ENCODE measurements at regions not wholly inside any gene's neighbourhood (a gene's known extent, or its start where the extent isn't known, plus 50 kb on each side); places are given as distances from the start of the nearest gene placed in this dataset.

DNA sequence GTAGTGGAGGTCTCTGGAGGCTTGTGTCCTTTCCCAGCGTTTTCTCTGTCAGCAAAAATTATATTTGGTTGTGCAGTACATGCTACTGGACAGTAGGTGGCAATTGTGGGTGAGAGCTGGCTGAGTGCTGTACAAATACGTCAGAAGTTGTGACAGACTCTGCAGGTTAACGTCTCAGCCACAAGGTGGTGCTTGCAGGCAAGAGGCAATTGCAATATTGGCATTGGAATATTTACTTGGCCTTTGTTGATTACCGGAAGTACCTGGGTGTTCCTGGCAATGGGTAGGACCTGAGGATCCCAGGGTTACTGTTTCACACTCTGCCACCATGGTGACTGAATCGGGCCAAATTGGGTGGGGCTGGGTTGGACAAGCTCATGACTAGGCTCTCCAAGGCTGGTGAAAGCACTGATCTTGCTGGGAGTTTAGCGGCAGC is 333.9 kb upstream of the LMO3 start:
- H3K27ac ChIP-seq = no peak overlapping the region
- peak; percentile 97 for TF ChIP-seq CTCF (conservative IDR thresholded peaks at IDR 0.05)

GRCh38 chr12:16927259-16927658 is 321.3 kb upstream of the LMO3 start:
- no peak for TF ChIP-seq CTCF (conservative IDR thresholded peaks at IDR 0.05)
- no peak overlapping the region for H3K27ac ChIP-seq

GRCh38 chr12:16920451-16920850 is 314.5 kb upstream of the LMO3 start:
- no peak for TF ChIP-seq CTCF (conservative IDR thresholded peaks at IDR 0.05)
- H3K27ac ChIP-seq = no peak overlapping the region

DNA sequence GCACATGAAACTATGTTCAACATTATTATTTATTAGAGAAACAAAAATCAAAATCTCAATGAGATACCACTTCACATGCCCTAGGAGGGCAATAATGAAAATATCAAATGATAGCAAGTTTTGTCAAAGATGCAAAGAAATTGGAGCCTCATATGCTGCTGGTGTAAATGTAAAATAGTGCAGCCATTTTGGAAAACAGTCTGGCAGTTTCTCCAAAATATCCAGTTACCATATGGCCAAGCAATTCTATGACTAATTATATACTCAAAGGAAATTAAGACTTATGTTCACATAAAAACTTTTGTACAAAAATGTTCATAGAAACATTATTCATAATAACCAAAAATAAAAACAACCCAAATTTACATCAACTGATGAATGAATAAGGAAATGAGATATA is 313.6 kb upstream of the LMO3 start:
- H3K27ac ChIP-seq = no peak overlapping the region
- TF ChIP-seq CTCF (conservative IDR thresholded peaks at IDR 0.05) = no peak

DNA sequence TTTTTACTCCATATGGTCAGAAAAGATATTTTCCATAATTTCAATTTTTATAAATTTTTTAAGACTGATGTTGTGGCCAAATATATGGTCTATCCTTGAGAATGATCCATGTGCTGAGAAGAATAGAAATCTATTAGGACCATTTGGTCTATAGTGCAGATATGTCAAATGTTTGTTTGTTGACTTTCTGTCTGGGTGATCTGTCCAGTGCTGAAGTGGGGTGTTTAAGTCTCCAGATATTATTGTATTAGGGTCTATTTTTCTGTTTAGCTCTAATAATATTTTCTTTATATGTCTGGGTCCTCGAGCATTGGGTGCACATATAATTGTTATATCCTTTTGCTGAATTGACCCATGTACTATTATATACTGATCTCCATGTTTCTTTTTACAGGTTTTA is 308.9 kb upstream of the LMO3 start:
- no peak for TF ChIP-seq CTCF (conservative IDR thresholded peaks at IDR 0.05)
- H3K27ac ChIP-seq = no peak overlapping the region

- H3K27ac ChIP-seq = no peak overlapping the region
- no peak for TF ChIP-seq CTCF (conservative IDR thresholded peaks at IDR 0.05)
These were observed 308.0 kb upstream of the LMO3 start for GRCh38 chr12:16913832-16914490.

GRCh38 chr12:16901946-16902345 is 296.0 kb upstream of the LMO3 start:
- no peak overlapping the region for H3K27ac ChIP-seq
- TF ChIP-seq CTCF (conservative IDR thresholded peaks at IDR 0.05) = no peak

All from VCaP (cell line).